ENCODE measurements at regions not wholly inside any gene's neighbourhood (a gene's known extent, or its start where the extent isn't known, plus 50 kb on each side); places are given as distances from the start of the nearest gene placed in this dataset.
"Not testable (repeated sequence)": the region's sequence is repeated elsewhere in the genome, so short reads cannot be mapped to it uniquely, and the experiment has no call there.

DNA sequence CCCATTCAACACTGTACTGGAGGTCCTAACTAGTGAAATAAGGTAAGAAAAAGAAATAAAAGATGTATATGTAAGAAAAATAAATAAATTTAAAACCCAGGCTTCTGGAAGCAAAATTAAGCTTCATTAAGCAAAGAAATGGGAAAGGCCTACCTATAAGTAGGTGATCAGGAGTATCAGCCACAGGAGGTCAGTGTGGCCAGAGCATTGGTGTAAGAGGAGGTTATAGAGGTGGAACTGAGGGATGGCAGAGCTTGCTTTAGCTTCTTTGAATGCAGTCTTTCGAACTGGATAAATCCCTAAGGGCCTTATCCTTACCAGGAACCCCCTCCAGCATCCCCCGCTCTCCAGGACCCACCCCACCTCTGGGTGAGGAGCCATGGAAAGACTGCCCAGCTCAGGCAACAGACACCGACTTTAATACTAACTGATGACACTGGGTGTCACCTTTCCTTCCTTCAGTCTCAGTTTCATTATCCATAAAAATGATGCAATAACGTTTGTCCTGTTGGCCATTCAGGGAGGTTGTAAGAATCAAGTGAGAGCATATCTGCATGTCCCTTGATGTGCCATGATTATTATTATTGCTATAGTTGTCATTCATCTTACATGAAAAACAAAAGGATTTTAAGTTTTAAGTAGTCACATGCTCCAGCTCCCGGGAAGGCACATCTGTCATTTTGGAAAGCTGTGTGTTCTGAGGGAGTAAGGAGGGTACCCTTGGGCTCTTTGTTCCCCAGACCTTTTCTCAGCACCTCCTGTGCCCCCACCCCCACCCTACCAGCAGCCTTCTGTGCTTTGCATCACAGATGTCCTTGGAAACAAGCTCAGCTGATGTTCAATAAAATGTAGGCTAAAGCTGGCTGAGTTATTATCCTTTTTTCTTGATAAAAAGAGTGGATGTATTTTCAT lies 50.8 kb upstream of the CTNNA1 start:
- DNase-seq = no peak

DNA sequence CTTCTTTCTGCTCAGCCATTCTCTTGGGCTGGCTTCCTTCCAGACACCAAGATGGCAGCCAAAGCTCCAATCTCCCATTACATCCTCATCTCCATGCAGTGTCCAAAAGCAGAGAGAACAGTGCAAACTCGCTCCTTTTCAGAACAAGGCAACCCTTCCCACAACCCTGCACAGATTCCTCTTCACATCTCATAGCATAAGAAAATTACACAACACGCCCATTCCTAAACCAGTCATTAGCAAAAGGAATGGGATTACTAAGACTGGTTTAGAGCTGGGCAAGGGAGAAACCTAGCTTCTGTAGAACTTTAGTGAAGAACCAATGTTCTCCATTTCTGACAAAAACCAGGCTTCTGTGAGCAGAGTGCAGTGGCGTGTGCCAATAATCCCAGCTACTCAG lies 51.5 kb upstream of the CTNNA1 start:
- DNase-seq = no peak

DNA sequence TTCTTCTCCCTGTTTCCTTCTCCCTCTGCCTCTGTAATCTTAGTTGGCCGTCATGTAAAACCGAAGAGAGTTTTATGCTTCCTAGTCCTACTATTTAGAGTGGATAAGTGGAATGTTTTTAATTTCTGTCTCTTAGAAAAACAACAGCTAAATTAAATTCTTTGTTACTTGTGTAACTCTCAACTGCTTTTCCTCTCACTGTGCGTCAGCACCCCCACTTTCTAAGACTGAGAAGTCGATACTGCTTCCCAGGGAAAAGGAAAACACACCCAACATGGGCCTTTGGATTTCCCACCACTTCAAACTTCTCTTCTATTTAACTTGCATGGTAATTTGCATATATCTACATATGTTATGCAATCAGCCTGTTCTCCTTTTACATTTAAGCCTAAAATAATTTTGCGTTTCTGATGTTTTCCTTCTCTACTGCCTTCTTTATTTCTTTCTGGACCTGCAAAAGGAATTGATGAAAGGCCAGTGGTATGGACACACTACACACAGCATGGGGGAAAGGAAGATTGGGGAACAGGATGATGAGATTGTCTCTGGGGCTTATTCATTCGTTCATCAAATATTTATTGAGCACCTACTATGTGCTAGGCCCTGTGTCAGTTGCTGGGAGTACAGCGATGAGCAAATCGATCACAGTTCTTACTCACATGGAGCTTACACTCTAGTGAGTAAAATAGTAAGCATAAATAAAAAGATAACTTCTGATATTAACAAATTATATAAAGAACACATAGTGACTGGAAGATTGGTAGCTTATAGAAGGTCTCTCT lies 52.5 kb upstream of the CTNNA1 start:
- no peak for DNase-seq

DNA sequence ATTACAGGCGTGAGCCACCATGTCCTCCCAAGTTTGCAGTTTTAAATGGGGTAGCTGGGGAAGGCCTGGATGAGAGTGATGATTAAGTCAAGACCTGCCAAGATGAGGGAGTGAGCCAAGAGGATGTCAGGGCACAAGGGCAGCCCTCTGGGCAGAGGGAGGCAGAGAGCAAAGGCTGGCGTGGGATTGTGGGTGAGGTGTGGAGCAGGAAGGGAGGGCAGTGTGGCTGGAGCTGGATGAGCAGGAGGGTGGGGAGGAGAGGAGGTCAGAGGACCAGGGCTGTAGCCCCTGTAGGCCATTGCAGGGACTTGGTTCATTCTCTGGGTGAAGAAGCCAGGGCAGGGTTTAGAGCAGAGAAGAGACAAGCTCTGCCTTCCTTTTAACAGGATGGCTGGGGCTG lies 53.7 kb upstream of the CTNNA1 start:
- no peak for DNase-seq

DNA sequence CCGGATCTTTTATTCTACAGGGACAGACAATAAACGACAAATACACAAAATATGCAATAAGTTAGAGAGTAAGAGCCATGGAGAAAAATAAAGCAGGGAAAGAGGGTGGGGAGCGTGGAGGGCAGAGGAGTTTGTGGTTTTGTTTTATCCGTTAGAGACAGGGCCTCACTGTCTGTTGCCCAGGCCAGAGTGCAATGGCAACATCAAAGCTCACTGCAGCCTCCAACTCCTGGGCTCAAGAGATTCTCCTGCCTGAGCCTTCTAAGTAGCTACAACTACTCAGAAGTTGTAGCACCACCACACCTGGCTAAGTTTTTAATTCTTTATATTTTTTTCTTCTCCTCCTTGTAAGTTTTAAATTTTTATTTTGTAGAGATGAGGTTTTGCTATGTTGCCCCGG lies 54.5 kb upstream of the CTNNA1 start:
- DNase-seq = no peak

DNA sequence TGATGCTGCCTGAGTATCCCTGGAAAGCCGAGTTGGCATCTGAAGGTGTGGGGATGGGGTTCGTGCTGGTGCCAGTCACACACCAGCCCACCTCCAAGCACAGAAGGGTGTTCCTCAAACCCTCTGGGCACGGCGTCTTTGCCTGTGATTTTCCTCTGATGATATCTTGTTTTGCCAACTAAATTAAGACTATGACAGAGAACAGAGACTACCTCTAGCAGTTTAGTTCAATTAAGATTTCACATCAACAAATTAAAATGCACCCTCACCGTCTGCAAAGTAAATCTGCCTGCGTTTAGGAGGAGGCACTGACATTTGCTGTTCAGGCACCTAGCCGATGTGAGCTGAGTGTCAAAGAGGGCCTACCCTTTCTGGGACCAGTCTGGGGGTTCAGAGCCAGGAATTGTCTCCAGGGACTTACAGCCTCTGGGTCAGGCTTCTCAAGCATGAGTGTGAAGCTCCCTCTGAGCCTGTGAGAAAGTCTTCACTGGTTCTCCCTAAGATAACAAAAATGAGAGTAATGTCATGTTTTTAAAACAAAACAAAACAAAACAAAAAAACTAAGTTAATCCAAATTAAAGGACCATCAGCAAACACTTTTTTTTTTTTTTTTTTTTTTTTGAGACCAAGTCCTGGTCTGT lies 55.4 kb upstream of the CTNNA1 start:
- no peak for DNase-seq

DNA sequence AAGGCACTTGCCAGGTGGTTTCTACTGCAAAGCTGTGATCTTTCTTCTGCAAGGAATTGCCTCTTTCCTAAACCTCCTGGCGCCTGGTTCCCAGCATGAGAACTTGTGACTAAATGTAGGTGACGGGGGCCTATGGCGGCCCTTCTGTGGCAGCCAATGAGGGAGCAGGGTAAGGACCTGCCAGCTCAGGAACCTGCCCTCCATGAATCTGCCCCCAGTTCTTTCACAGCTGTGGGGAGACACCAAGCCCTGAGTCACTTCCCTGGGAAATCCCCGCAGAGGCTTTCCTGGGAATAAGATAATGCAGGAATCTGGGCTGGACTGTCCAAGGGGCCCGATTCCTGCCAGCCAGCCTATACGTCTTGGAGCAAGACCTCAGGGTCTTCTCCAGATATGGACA lies 56.7 kb upstream of the CTNNA1 start:
- DNase-seq = no peak

DNA sequence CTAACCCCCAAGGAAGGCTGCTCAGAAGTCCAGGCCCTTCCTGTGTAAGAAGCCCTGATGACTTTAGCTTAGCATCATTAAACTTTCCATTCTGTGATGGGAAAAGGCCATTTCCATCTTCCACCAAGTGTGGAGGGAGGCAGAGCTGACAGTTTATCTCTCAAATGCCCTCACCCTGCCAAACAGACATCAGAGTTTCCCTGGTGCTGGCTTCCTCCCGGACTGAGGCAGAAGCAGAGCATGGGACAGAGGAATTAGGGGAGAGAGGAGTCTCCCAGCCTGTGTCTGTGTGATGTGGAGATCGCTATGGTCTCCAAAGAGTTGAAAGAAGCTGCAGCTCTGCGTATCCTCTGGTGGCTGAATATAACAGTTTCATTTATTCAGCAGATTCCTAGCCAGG lies 57.4 kb upstream of the CTNNA1 start:
- no peak for DNase-seq

DNA sequence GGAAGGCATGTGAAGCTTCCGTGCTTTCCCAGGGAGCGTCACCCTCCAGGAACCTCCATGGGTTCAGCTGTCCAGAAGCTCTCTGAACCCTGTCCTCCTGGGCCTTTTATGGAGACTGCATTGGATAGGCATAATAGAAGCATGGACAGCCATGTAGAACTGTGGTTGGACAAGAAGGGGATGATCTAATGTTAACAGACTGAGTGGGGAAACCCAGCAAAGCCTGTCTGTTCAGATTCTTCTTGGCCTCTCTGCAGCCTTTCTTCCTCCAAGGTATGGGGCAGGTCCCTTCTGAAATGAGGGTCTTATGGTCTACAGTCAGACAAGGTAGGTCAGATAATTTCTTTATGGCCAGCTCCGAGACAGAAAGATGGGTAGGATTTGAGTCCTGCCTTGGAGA lies 59.1 kb upstream of the CTNNA1 start:
- DNase-seq = no peak

DNA sequence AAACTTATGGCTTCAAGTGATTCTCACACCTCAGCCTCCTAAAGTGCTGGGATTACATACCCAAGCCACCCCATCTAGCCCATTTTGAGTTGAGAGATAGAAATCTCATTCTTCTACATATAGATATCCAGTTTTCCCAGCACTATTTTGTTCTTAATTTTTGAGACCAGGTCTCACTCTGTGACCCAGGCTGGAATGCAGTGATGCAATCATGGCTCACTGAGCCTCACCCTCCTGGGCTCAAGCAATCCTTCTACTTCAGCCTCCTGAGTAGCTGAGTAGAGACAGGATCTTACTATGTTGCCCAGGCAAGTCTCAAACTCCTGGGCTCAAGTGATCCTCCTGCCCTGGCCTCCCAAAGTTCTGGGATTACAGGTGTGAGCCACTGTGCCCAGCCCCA lies 60.9 kb upstream of the CTNNA1 start:
- no peak for DNase-seq

DNA sequence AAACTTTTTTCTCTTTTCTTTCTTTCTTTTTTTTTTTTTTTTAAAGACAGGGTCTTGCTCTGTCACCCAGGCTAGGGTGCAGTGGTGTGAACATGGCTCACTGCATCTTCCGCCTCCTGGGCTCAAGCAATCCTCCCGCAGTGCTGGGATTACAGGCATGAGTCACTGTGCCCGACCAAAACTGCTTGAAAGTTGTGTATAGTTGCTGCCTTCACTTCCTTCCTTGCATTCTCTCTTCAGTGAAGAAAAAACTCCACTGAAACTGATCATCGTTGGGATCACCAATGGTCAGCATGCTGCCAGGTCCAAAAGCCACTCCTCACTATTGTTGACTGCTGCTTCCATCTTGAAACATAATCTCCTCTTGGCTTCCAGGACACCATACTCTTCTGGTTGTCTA lies 66.6 kb upstream of the CTNNA1 start:
- DNase-seq = no peak

DNA sequence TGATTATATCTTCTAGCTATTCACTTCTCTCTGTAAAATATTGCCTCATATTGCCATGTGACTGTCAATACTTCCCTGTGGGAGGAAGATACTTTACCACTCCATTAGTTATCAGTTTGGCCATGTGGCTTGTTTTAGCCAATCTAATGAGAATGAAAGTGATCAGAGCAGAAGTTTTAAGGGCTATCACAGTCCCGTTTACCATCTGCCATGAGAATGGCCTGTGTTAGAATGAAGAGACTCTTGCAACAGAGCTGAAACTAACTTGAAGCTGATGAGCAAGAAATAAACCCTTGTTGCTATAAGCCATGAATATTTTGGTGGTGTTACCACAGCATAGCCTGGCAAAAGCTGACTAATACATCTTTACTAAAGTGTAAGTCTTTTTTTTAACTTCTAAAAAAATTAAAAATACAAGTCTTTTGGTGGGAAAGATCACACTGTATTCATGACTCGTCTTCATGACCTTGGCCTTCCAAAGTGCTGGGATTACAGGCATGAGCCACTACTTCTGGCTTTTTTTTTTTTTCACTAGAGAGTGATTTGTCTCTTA lies 68.0 kb upstream of the CTNNA1 start:
- DNase-seq = no peak

DNA sequence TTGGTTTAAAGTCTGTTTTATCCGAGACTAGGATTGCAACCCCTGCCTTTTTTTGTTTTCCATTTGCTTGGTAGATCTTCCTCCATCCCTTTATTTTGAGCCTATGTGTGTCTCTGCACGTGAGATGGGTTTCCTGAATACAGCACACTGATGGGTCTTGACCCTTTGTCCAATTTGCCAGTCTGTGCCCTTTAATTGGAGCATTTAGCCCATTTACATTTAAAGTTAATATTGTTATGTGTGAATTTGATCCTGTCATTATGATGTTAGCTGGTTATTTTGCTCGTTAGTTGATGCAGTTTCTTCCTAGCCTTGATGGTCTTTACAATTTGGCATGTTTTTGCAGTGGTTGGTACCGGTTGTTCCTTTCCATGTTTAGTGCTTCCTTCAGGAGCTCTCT lies 70.8 kb upstream of the CTNNA1 start:
- not testable (repeated sequence) for DNase-seq

DNA sequence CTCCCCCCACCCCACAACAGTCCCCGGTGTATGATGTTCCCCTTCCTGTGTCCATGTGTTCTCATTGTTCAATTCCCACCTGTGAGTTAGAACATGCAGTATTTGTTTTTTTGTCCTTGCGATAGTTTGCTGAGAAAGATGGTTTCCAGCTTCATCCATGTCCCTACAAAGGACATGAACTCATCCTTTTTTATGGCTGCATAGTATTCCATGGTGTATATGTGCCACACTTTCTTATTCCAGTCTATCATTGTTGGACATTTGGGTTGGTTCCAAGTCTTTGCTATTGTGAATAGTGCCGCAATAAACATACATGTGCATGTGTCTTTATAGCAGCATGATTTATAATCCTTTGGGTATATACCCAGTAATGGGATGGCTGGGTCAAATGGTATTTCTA lies 74.4 kb upstream of the CTNNA1 start:
- DNase-seq = not testable (repeated sequence)

DNA sequence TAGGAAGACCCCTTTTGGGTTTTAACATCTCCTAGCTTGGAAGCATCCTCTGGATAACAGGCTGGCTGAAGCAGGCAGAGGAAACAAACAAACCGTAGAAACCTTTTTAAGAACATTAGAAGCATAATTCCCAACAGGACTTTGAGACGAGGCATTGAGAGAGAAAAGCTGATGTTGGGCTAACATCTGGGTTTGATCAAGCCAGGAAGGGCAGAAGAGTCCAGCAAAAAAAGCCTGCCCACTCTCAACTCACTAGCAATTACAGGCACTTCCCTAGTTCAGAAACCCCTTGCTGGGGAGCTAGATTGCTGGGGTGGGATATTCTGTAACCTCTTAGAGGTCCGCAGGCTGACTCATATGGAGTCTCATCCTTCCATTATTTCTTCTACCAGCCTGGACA lies 75.4 kb upstream of the CTNNA1 start:
- DNase-seq = no peak

DNA sequence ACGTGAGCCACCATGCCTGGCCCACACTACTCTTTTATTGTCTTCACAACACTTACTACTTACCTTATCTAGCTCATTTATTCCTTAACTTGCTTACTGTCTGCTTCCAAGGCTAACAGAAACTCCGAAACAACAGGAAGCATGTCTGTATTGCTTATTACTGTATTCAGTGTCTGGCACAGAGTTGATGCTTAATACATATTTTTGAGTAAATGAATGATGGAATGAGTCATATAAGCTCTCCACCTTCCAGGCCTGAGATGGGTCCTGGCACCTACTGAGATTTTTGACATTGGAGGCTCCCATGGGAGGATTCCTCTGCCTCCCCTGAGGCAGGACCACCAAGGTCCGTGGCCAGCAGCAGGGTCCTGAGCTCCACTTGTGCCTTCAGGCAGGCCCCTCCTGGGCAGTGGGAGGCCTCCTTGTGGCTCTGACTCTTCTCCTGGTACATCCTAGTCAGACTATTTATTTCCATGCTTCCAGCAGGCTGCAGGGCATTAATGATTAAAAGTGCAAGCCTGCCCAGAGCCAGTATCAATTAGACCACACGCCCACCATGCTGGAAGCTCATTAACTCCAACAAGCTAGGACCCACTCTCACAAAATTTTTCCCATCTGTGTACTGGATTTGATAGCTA lies 76.5 kb upstream of the CTNNA1 start:
- no peak for DNase-seq

DNA sequence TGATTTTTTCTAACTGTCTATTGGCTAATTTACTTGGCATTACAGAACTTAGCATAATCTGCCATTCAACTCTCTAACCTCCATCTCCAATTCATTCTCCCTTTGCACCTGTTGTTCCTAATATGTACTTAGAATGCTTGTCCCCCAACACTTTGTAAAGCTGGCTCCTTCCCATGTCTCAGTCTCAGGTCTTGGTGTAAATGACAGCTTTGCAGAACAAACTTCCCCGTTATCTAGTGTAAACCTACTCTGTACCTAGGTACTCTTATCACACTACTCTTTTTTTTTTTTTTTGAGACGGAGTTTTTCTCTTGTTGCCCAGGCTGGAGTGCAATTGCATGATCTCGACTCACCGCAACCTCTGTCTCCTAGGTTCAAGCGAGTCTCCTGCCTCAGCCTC lies 77.2 kb upstream of the CTNNA1 start:
- DNase-seq = no peak

DNA sequence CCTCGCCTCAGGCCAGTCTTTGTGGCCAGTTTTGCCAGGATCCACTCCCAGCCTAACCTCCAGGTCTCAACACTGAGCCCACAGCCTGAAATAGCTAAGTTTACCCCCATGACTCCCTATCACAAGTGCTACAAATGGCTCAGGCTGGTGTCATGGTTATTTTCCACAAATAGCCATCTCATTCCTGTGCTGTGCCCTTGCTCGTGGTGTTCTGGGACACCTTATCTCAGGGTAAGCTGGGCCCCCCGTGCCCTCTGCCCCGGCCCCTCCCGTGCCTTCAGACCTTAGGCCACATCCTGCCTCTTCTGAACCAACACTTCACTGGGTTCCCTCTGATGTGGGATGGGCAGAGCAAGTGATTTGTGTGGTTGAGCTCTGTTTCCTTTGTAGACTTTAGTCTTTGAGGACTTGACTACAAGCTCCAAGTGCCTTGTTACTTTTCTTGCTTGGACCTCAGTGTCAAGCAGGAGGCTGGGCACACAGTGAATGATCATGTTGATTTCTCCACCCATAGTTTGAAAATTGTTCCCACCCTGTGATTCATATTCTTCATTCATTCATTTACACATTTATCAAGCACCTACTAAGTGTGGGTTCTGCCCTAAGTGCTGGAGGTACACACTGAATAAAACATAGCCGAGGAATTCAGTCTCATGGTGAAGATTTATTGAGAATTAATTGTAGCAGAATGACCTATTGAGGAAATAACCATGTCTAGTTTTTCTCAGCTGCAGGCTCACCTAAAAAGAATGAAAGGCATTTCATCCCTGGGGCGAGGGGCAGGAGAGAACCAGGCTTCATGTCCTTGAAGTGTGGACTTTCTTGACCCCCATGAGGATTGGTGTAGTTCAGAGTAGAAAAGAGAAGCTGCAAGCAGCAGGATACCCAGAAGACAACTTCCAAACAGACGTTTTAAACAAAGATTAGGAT lies 84.5 kb upstream of the CTNNA1 start:
- no peak for DNase-seq

DNA sequence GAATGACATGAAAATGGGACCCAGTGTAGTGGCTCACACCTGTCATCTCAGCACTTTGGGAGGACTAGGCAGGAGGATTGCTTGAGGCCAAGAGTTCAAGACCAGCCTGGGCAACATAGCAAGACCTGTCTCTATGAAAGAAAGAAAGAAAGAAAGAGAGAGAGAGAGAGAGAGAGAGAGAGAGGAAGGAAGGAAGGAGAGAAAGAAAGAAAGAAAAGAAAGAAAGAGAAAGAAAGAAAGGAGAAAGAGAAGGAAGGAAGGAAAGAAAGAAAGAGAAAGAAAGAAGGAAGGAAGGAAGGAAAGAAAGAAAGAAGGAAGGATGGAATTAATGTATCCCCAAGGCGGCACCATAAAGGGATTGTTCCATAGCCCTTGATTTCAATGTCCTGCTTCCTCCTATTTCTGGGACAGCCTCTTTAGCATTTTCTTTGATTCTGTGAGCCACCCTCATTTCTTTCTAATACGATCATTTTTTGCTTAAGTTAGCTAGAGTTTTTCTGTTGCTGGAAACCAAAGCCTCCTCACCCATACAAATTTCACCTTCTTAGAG lies 85.4 kb upstream of the CTNNA1 start:
- DNase-seq = not testable (repeated sequence)

DNA sequence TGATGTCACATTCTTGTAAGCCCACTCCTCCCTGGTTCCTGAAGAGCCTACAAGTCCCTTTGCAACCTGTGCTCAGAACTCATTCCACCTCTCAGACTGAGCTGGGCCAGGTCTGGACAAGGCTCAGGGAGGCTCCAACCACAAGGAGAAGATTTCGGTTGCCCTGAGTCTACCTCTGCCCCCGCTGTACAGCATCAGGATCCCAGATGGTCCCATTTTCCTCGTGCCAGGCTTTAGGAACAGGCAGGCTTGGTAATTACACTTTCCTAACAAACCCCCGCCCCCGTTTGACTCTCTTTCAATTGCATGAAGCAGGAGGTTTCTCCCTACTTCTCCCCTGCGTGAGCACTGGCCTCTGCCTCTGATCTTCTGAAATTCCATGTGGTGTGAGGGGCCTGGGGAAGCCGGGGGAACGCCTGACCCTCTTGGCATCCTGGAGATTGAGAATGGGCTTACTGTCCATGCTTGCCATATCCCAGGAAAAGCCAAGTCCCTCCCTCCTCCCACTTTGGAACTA lies 86.9 kb upstream of the CTNNA1 start:
- DNase-seq = no peak

DNA sequence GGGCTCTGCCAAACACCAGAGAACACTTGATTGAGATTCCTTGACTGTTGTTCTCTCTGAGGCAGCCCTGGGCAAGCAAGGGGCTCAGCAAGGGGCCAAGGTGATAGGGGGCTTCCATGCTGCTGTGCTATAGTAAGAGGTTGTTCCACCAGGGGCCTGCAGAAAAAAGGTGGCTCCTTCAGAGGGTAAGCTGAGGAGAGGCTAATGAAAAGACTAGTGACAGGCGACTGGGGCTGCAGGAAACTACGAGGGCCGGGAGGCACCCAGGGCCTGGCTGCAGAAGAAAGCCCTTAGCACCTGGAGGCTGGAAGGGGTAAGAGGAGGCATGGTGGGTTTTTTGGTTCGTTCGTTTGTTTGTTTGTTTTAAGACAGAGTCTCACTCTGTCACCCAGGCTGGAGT lies 88.0 kb upstream of the CTNNA1 start:
- DNase-seq = no peak

Measured in NCI-H1417 treated with DMSO at 0.1 percent for 48 hours (cell line).